ENCODE measurements at regions not wholly inside any gene's neighbourhood (a gene's known extent, or its start where the extent isn't known, plus 50 kb on each side); places are given as distances from the start of the nearest gene placed in this dataset.

GRCh38 chr6:66883453-66883852 lies 1176.4 kb upstream of the EYS start:
- Histone ChIP-seq H3K36me3 (ENCODE audit: control insufficient read depth in 2 of 2, extremely low read depth in 1 of 2, insufficient read depth in 2 of 2, low read length in 2 of 2) (no peaks in the 10 kb centered on the region), H2AFZ (ENCODE audit: low read depth, low read length) (no peak overlapping the region), H3K9ac (replicated peaks; ENCODE audit: extremely low read depth, insufficient read depth, low read length) (no peak overlapping the region), H3K27me3 (ENCODE audit: control insufficient read depth in 2 of 2, insufficient read depth in 2 of 2, low read length in 2 of 2) (no peaks in the 10 kb centered on the region), H3K4me2 (ENCODE audit: insufficient read depth, low read length) (no peak overlapping the region), H3K4me1 (ENCODE audit: control insufficient read depth, extremely low read depth, insufficient read depth, low read length) (no peaks in the 10 kb centered on the region), H3K9me1 (replicated peaks; ENCODE audit: control insufficient read depth, extremely low read depth, insufficient read depth, low read length) (no peaks in the 10 kb centered on the region), H4K20me1 (replicated peaks; ENCODE audit: control insufficient read depth, extremely low read depth, insufficient read depth, low read length) (no peaks in the 10 kb centered on the region), H3K79me2 (ENCODE audit: control insufficient read depth, insufficient read depth, low read length) (no peaks in the 10 kb centered on the region), H3K27ac (ENCODE audit: insufficient read depth, low read depth, low read length) (no peak overlapping the region), H3K9me3 (replicated peaks; ENCODE audit: control insufficient read depth, insufficient read depth, low read length) (peaks cover 2% of the 10 kb centered on the region), H3K4me3 (replicated peaks in 1 of 3; ENCODE audit: insufficient read depth in 1 of 3, low read depth in 1 of 3, low read length in 3 of 3) (no peak overlapping the region)
- intact Hi-C loops (cut with micrococcal nuclease) = no loop called here
- TF ChIP-seq MAX (IDR thresholded peaks at IDR 0.05; ENCODE audit: insufficient read depth, insufficient read length) (no peak), POLR2AphosphoS5 (IDR thresholded peaks at IDR 0.05; ENCODE audit: insufficient read depth, low read depth, low read length) (no peak), POLR2A (IDR thresholded peaks at IDR 0.05; ENCODE audit: low read depth, low read length) (no peak), GATA2 (IDR thresholded peaks at IDR 0.05; ENCODE audit: insufficient read depth, insufficient read length, low read depth, low read length) (no peak), FOS (IDR thresholded peaks at IDR 0.05; ENCODE audit: borderline replicate concordance, insufficient read depth, low read length) (no peak), EZH2 (IDR thresholded peaks at IDR 0.05; ENCODE audit: borderline replicate concordance, low read depth, low read length, severe bottlenecking) (no peak), CTCF (IDR thresholded peaks at IDR 0.05; ENCODE audit: extremely low read depth in 1 of 2, insufficient read depth in 1 of 2, low read depth in 1 of 2, low read length in 2 of 2) (no peak), JUN (IDR thresholded peaks at IDR 0.05; ENCODE audit: borderline replicate concordance, insufficient read depth, insufficient read length, low read depth) (no peak), MYC (IDR thresholded peaks at IDR 0.05; ENCODE audit: low read depth, low read length) (no peak)
- dilution Hi-C loops (cut with MboI; ENCODE audit: extremely low pct_ligation_motif_present, low sequenced_read_pairs) = no loop called here
- BruUV-seq (replicated peaks) = no TSS peak
- no peak for FAIRE-seq
- DNase-seq (ENCODE audit: low read depth, low spot score) = no peak
- ChIA-PET CTCF (no interaction called here), POLR2A (no interaction called here)

Data from endothelial cell of umbilical vein (primary cell).